Vagina (tissue), 2 donors: ENCODE measurements at regions not wholly inside any gene's neighbourhood (a gene's known extent, or its start where the extent isn't known, plus 50 kb on each side); places are given as distances from the start of the nearest gene placed in this dataset.

Experiments used
- DNase-seq, 2 donors: peaks; one replicate each; pipeline ENCODE4 v3.0.0-alpha.2; 2017; ENCODE audit errors: extremely low spot score in 2 of 2
- H3K27ac ChIP-seq: fragments of 200-600 bp; sonication (generic); one replicate; pipeline ENCODE4 v1.5.1; 2019
- H3K27me3 ChIP-seq: fragments of 200-600 bp; sonication (generic); one replicate; pipeline ENCODE4 v1.5.1; 2019
- H3K36me3 ChIP-seq, 2 donors: fragments of 200-600 bp; sonication (generic); one replicate each; pipeline ENCODE4 v1.5.1; 2017 to 2019
- H3K4me1 ChIP-seq: fragments of 200-600 bp; sonication (generic); one replicate; pipeline ENCODE4 v1.5.1; 2019
- H3K4me3 ChIP-seq, 2 donors: fragments of 200-600 bp; sonication (generic); 1 replicate in 1 of 2; 2 replicates in 1 of 2; pipeline ENCODE4 v1.5.1; 2016 to 2019
- H3K9me3 ChIP-seq: fragments of 200-600 bp; sonication (generic); one replicate; pipeline ENCODE4 v1.5.1; 2019
- POLR2A ChIP-seq, 2 donors: fragments of 450-650 bp; IDR thresholded peaks; one replicate each; pipeline ENCODE4 v1.6.1; 2017; ENCODE audit warnings: antibody characterized with exemption in 2 of 2, mild to moderate bottlenecking in 2 of 2, moderate library complexity in 2 of 2
- POLR2AphosphoS5 ChIP-seq, 2 donors: sonication (generic); formaldehyde crosslinking; IDR thresholded peaks; one replicate each; pipeline ENCODE4 v1.9.0; 2017; ENCODE audit warnings: antibody characterized with exemption in 2 of 2, mild to moderate bottlenecking in 2 of 2, low read depth in 1 of 2; ENCODE audit not compliant: insufficient read depth in 1 of 2
- intact Hi-C: fragments of 100-400 bp; cut with DNase I; formaldehyde crosslinking; loops from one replicate; pipeline ENCODE4 v1.15.1; 2023
- TF ChIP-seq, protein P1 (sequence below), 3 experiments: fragments of 450-650 bp in 2 of 3; fragments of 200-600 bp in 1 of 3; sonication (generic) in 1 of 3; IDR thresholded peaks; one replicate each; pipeline ENCODE4 v1.5.1; 2017 to 2019; ENCODE audit warnings: antibody characterized with exemption in 3 of 3, mild to moderate bottlenecking in 2 of 3, moderate library complexity in 2 of 3

DNA sequence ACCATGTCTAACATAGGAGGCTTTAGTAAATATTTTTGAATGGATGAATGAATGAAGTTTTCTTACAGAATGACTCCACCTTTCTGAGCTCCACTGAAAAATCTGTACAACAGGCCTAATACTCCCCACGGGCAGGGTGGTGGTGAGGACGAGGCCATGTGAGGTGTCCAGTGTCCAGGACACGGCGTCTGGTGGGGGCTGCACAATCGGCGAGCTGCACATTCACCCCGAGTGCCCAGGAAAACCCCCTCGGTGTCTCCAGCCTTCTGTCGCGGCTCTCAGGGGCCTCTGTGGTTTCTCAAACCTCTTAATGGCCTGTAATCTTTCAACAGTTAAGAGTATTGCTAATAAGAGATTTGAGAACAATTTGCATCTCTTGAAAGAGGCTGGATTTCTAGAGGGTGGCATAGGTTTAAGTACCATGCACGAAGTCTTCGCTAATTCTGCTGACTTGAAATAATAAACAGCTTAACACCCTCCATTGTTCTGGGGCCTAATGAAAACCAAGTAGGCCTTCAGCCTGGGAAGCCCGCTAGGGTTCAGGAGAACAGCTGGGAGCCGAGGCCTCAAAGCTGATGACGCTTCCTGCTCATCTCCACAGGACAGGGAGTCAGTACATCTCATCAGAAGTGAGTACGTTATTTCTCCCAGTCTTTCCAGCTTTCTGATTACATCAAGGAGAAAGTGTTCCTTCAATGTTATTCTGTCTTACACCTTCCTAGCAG is 304.6 kb upstream of the FOXF1 start:
- DNase-seq: no peak
- Histone ChIP-seq H3K4me3 (no peak overlapping the region), H3K27me3 (no peaks in the 10 kb centered on the region), H3K4me1 (no peaks in the 10 kb centered on the region), H3K36me3 (no peaks in the 10 kb centered on the region), H3K27ac (no peak overlapping the region), H3K9me3 (no peaks in the 10 kb centered on the region)
- TF ChIP-seq POLR2A (IDR thresholded peaks at IDR 0.05) (no peak), POLR2AphosphoS5 (IDR thresholded peaks at IDR 0.05; ENCODE audit: insufficient read depth in 1 of 2, low read depth in 1 of 2) (no peak)
- intact Hi-C loops: no loop called here

DNA sequence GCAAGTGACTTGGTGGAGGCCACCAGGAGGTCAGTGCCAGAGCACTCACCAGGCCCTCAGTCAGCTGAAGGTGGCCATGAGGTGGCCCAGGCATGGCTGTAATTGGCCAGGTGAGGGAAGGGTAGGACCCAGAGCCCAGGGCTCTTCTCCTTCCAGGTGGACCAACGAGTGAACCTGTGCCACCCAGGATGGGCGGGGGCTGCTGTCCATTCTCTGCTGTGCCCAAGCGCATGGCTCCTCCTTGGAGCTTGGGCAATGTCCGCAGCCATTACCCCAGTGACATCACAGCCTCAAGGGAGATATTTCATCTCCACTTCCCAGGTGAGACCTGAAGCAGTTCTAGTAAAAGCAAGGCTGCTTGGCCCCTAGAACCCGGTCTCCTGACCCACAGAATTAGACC is 303.0 kb upstream of the FOXF1 start:
- H3K4me1 ChIP-seq: no peaks in the 10 kb centered on the region
- intact Hi-C loops: no loop called here
- no peak for DNase-seq
- H3K4me3 ChIP-seq: no peak overlapping the region
- no peaks in the 10 kb centered on the region for H3K27me3 ChIP-seq
- H3K36me3 ChIP-seq: no peaks in the 10 kb centered on the region
- H3K9me3 ChIP-seq: no peaks in the 10 kb centered on the region
- no peak overlapping the region for H3K27ac ChIP-seq
- TF ChIP-seq, protein P1, sequence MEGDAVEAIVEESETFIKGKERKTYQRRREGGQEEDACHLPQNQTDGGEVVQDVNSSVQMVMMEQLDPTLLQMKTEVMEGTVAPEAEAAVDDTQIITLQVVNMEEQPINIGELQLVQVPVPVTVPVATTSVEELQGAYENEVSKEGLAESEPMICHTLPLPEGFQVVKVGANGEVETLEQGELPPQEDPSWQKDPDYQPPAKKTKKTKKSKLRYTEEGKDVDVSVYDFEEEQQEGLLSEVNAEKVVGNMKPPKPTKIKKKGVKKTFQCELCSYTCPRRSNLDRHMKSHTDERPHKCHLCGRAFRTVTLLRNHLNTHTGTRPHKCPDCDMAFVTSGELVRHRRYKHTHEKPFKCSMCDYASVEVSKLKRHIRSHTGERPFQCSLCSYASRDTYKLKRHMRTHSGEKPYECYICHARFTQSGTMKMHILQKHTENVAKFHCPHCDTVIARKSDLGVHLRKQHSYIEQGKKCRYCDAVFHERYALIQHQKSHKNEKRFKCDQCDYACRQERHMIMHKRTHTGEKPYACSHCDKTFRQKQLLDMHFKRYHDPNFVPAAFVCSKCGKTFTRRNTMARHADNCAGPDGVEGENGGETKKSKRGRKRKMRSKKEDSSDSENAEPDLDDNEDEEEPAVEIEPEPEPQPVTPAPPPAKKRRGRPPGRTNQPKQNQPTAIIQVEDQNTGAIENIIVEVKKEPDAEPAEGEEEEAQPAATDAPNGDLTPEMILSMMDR (IDR thresholded peaks at IDR 0.05): no peak
- no peak for TF ChIP-seq POLR2AphosphoS5 (IDR thresholded peaks at IDR 0.05; ENCODE audit: insufficient read depth in 1 of 2, low read depth in 1 of 2)
- TF ChIP-seq POLR2A (IDR thresholded peaks at IDR 0.05): no peak

DNA sequence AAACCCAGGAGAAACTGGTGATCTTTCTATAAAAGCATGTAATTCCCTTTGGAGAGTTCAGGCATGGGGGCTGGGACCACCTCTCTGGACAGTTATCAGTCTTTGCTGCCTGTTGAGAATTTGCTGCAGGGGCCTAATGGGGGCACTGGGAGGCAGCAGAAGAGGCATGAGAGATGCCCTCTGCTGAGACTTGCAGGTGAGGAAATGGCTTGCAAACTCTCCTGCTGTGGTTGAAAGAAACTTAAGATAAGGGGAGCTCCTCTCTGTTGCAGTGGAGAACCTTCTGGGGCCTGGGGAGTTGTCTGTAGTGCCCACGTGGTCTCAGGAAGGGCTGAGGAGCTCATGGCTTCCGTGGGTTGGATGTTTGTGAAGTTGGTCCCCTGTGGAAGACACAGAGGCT is 301.1 kb upstream of the FOXF1 start:
- Histone ChIP-seq H3K4me1 (no peaks in the 10 kb centered on the region), H3K4me3 (no peak overlapping the region), H3K27ac (no peak overlapping the region), H3K36me3 (no peaks in the 10 kb centered on the region), H3K9me3 (no peaks in the 10 kb centered on the region), H3K27me3 (no peaks in the 10 kb centered on the region)
- intact Hi-C loops: no loop called here
- TF ChIP-seq POLR2AphosphoS5 (IDR thresholded peaks at IDR 0.05; ENCODE audit: insufficient read depth in 1 of 2, low read depth in 1 of 2) (no peak), POLR2A (IDR thresholded peaks at IDR 0.05) (no peak)
- TF ChIP-seq, protein P1 (IDR thresholded peaks at IDR 0.05): no peak
- DNase-seq: no peak

DNA sequence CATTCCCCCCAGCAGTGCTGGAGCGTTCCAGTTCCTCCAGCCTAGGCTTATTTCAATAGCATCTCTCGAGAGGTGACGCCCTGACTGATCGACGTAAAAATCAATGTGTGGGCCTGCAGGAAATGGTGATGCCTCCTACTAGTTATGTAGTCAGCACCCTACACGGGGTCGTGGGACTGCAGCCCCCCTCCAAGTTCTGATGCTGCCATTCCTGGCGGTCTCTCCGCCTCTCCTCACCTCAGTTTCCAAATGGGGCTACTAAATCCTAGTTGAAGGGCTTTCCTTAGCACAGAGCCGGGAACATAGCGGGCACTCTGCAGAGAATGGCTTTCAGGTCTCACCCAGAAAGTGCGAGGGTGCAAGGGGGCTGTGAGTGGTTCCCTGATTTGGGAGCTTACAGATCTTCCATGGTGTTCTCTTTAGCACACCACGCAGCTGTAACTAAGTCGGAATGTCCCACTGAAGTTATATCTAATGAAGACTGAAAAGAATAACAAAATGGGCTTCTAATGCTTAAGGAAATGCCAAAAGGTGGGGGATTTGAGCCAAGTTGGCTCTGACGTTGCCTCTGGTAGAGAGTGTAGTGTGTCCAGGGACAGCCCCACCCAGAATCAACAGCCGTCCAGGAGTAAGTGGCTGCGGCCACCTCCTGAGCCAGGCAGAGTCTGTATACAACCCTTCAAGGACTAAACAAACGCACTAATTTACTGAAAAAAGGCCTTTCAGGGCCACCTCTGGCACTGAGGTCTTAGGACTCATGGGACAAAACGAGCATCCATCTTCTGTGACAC is 299.7 kb upstream of the FOXF1 start:
- no peak for TF ChIP-seq POLR2A (IDR thresholded peaks at IDR 0.05)
- no peak for TF ChIP-seq POLR2AphosphoS5 (IDR thresholded peaks at IDR 0.05; ENCODE audit: insufficient read depth in 1 of 2, low read depth in 1 of 2)
- TF ChIP-seq, protein P1 (IDR thresholded peaks at IDR 0.05): no peak
- DNase-seq: no peak
- no peaks in the 10 kb centered on the region for H3K27me3 ChIP-seq
- no peaks in the 10 kb centered on the region for H3K36me3 ChIP-seq
- H3K4me3 ChIP-seq: no peak overlapping the region
- no peaks in the 10 kb centered on the region for H3K9me3 ChIP-seq
- no peak overlapping the region for H3K27ac ChIP-seq
- no peaks in the 10 kb centered on the region for H3K4me1 ChIP-seq
- intact Hi-C loops: no loop called here

DNA sequence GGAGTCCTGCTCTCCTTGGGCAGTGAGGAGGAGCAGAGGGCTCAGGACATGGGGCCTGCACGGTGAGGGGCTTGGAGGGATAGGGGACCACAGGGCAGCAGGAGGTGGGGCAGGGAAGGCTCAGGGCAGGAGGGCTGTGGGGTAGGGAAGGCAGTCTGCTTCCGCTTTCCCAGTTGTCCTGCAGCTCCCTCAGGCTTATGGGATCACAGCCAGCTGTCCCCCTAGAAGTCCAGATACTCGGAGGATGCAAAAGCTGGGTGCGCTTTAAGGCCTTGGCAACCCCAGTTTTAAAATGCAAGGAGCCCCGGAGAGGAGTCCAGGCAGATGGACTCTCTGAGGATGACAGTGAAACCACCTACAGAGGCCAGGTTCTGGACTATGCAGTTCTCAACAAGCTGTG is 299.1 kb upstream of the FOXF1 start:
- no peaks in the 10 kb centered on the region for H3K36me3 ChIP-seq
- no peak overlapping the region for H3K4me3 ChIP-seq
- no peak overlapping the region for H3K27ac ChIP-seq
- no peaks in the 10 kb centered on the region for H3K4me1 ChIP-seq
- intact Hi-C loops: no loop called here
- TF ChIP-seq POLR2A (IDR thresholded peaks at IDR 0.05) (no peak), POLR2AphosphoS5 (IDR thresholded peaks at IDR 0.05; ENCODE audit: insufficient read depth in 1 of 2, low read depth in 1 of 2) (no peak)
- TF ChIP-seq, protein P1 (IDR thresholded peaks at IDR 0.05): no peak
- no peaks in the 10 kb centered on the region for H3K27me3 ChIP-seq
- no peak for DNase-seq
- H3K9me3 ChIP-seq: no peaks in the 10 kb centered on the region
